ENCODE measurements at regions not wholly inside any gene's neighbourhood (a gene's known extent, or its start where the extent isn't known, plus 50 kb on each side); places are given as distances from the start of the nearest gene placed in this dataset.
"Not testable (repeated sequence)": the region's sequence is repeated elsewhere in the genome, so short reads cannot be mapped to it uniquely, and the experiment has no call there.

DNA sequence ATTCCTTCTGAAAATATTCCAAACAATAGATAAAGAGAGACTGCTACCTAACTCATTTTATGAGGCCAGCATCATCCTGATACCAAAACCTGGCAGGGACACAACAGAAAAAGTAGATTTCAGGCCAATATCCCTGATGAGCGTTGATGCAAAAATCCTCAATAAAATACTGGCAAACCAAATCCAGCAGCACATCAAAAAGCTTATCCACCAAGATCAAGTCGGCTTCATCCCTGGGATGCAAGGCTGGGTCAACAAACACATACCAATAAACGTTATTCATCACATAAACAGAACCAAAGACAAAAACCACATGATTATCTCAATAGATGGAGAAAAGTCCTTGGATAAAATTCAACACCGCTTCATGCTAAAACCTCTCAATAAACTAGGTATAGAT is 170.6 kb downstream of the KIT start:
- not testable (repeated sequence) for H3K4me3 ChIP-seq (ENCODE audit: low read depth in 1 of 2, low read length in 2 of 2); H3K4me1 ChIP-seq (ENCODE audit: control insufficient read depth in 2 of 2, insufficient read depth in 2 of 2, low read length in 1 of 2); H3K27ac ChIP-seq (ENCODE audit: low read depth in 2 of 2, low read length in 1 of 2); H3K36me3 ChIP-seq (ENCODE audit: control insufficient read depth in 2 of 2, insufficient read depth in 2 of 2, low read length in 1 of 2); H3K27me3 ChIP-seq (ENCODE audit: control insufficient read depth in 1 of 2, insufficient read depth in 2 of 2, low read length in 2 of 2); H3K9me3 ChIP-seq (ENCODE audit: control insufficient read depth in 2 of 2, insufficient read depth in 1 of 2, low read depth in 1 of 2, low read length in 1 of 2)
- 66 to 68% methylated on average over 4 of the region's 4 CpGs for WGBS, 2 donors

DNA sequence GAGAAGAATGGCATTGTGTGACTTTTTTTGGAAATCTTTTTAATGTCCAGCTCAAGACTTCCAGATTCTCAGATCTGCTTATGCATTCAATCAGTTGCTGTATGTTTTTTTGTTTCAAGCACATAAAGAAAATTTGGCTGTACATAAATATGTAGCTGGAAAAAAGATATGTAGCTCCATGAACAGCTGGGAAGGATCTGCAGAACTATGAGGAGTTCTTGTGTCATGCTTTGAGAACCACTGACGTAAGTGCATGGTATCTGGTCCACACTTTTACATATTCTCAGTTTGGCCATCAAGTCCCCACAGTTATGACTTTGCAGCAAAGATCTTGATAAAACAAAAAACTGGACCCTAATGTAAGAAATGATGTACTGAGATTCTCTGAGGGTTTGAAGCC is 165.9 kb downstream of the KIT start:
- Histone ChIP-seq H3K4me1 (ENCODE audit: control insufficient read depth in 2 of 2, insufficient read depth in 2 of 2, low read length in 1 of 2) (no peaks in the 10 kb centered on the region), H3K27me3 (ENCODE audit: control insufficient read depth in 1 of 2, insufficient read depth in 2 of 2, low read length in 2 of 2) (no peaks in the 10 kb centered on the region), H3K9me3 (ENCODE audit: control insufficient read depth in 2 of 2, insufficient read depth in 1 of 2, low read depth in 1 of 2, low read length in 1 of 2) (no peaks in the 10 kb centered on the region), H3K4me3 (ENCODE audit: low read depth in 1 of 2, low read length in 2 of 2) (no peak overlapping the region), H3K36me3 (ENCODE audit: control insufficient read depth in 2 of 2, insufficient read depth in 2 of 2, low read length in 1 of 2) (no peaks in the 10 kb centered on the region), H3K27ac (ENCODE audit: low read depth in 2 of 2, low read length in 1 of 2) (no peak overlapping the region)
- WGBS, 2 donors = 82 to 86% methylated on average over 1 of the region's 1 CpG

DNA sequence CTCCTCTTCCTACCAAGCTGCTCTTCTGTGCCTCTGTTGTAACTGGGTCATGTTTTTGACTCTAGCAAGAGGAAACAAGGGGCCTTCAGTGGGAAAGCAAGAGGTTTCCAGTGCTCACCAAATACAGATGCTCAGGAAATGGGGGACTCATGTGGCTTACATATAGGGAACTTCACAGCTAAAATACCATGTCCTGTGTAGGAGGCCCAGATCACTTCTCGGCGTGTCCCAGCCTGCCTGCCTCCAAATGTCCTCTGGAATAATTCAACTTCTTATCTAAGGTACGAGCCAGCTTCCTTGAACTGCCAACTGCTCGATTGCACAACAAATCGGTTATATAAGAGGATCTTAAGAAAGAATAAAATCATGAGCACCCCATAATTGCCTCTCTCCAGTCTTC is 161.3 kb downstream of the KIT start:
- H3K36me3 ChIP-seq (ENCODE audit: control insufficient read depth in 2 of 2, insufficient read depth in 2 of 2, low read length in 1 of 2) = no peaks in the 10 kb centered on the region
- no peaks in the 10 kb centered on the region for H3K9me3 ChIP-seq (ENCODE audit: control insufficient read depth in 2 of 2, insufficient read depth in 1 of 2, low read depth in 1 of 2, low read length in 1 of 2)
- no peaks in the 10 kb centered on the region for H3K4me1 ChIP-seq (ENCODE audit: control insufficient read depth in 2 of 2, insufficient read depth in 2 of 2, low read length in 1 of 2)
- no peak overlapping the region for H3K27ac ChIP-seq (ENCODE audit: low read depth in 2 of 2, low read length in 1 of 2)
- 33 to 46% methylated on average over 5 of the region's 5 CpGs for WGBS, 2 donors
- no peak overlapping the region for H3K4me3 ChIP-seq (ENCODE audit: low read depth in 1 of 2, low read length in 2 of 2)
- no peaks in the 10 kb centered on the region for H3K27me3 ChIP-seq (ENCODE audit: control insufficient read depth in 1 of 2, insufficient read depth in 2 of 2, low read length in 2 of 2)

DNA sequence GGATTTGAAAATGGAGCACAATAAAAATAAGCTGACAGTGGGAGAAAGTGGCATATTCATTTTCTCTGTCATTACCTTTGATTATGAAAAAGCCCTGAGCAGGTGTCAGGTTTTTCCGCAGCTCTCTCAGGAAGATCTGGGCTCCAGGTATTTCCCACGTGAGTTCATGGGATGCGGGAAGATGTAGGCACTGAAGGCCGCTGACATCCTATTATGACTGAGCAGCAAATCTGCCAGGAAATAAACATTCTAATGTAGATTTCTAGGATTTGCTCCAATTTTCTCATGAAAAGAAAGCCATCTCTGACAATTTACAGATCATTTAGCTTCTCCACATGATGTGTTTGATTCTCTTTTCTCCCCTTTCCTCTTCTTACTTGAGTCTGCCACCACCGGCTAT is 160.7 kb downstream of the KIT start:
- H3K36me3 ChIP-seq (ENCODE audit: control insufficient read depth in 2 of 2, insufficient read depth in 2 of 2, low read length in 1 of 2) = no peaks in the 10 kb centered on the region
- WGBS, 2 donors = 65 to 73% methylated on average over 5 of the region's 5 CpGs
- no peaks in the 10 kb centered on the region for H3K4me1 ChIP-seq (ENCODE audit: control insufficient read depth in 2 of 2, insufficient read depth in 2 of 2, low read length in 1 of 2)
- H3K27ac ChIP-seq (ENCODE audit: low read depth in 2 of 2, low read length in 1 of 2) = no peak overlapping the region
- H3K27me3 ChIP-seq (ENCODE audit: control insufficient read depth in 1 of 2, insufficient read depth in 2 of 2, low read length in 2 of 2) = no peaks in the 10 kb centered on the region
- no peaks in the 10 kb centered on the region for H3K9me3 ChIP-seq (ENCODE audit: control insufficient read depth in 2 of 2, insufficient read depth in 1 of 2, low read depth in 1 of 2, low read length in 1 of 2)
- H3K4me3 ChIP-seq (ENCODE audit: low read depth in 1 of 2, low read length in 2 of 2) = no peak overlapping the region

DNA sequence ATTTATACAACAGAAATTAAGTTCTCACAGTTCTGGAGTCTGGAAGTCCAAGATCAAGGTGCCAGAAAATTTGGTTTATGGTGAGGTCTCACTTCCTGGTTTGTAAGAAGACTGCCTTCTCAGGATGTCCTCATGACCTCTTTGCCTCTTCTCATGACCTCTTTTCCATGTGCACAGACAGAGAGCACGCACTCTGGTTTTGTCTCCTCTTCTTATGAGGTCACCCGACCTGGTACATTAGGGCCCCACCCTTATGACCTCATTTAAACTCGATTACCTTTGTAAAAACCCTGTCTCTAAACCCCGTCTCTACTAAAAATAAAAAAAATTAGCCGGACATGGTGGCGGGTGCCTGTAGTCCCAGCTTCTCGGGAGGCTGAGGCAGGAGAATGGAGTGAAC is 155.9 kb downstream of the KIT start:
- no peak overlapping the region for H3K4me3 ChIP-seq (ENCODE audit: low read depth in 1 of 2, low read length in 2 of 2)
- no peaks in the 10 kb centered on the region for H3K27me3 ChIP-seq (ENCODE audit: control insufficient read depth in 1 of 2, insufficient read depth in 2 of 2, low read length in 2 of 2)
- no peak overlapping the region for H3K27ac ChIP-seq (ENCODE audit: low read depth in 2 of 2, low read length in 1 of 2)
- WGBS, 2 donors = 80 to 84% methylated on average over 7 of the region's 7 CpGs
- no peaks in the 10 kb centered on the region for H3K9me3 ChIP-seq (ENCODE audit: control insufficient read depth in 2 of 2, insufficient read depth in 1 of 2, low read depth in 1 of 2, low read length in 1 of 2)
- no peaks in the 10 kb centered on the region for H3K4me1 ChIP-seq (ENCODE audit: control insufficient read depth in 2 of 2, insufficient read depth in 2 of 2, low read length in 1 of 2)
- H3K36me3 ChIP-seq (ENCODE audit: control insufficient read depth in 2 of 2, insufficient read depth in 2 of 2, low read length in 1 of 2) = no peaks in the 10 kb centered on the region

DNA sequence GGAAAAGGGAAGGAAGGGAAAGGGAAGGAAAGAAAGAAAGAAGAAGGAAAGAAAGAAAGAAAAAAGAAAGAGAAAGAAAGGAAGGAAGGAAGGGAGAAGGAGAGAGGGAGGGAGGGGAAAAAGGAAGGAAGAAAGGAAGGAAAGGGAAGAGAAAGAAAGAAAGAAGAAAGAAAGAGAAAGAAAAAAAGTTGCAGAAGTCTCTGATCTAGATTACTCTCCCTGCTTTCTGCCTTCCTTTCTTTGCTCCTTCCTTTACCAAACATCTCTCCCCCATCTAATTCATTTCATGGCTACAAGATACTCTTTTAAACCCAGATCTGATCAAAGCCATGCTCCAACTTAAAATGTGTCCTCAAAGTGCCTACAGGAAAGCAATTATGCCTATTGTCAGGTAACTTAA is 148.6 kb downstream of the KIT start:
- Histone ChIP-seq H3K27me3 (ENCODE audit: control insufficient read depth in 1 of 2, insufficient read depth in 2 of 2, low read length in 2 of 2) (no peaks in the 10 kb centered on the region), H3K4me3 (ENCODE audit: low read depth in 1 of 2, low read length in 2 of 2) (no peak overlapping the region), H3K4me1 (ENCODE audit: control insufficient read depth in 2 of 2, insufficient read depth in 2 of 2, low read length in 1 of 2) (no peaks in the 10 kb centered on the region), H3K36me3 (ENCODE audit: control insufficient read depth in 2 of 2, insufficient read depth in 2 of 2, low read length in 1 of 2) (no peaks in the 10 kb centered on the region), H3K27ac (ENCODE audit: low read depth in 2 of 2, low read length in 1 of 2) (no peak overlapping the region), H3K9me3 (ENCODE audit: control insufficient read depth in 2 of 2, insufficient read depth in 1 of 2, low read depth in 1 of 2, low read length in 1 of 2) (no peaks in the 10 kb centered on the region)

DNA sequence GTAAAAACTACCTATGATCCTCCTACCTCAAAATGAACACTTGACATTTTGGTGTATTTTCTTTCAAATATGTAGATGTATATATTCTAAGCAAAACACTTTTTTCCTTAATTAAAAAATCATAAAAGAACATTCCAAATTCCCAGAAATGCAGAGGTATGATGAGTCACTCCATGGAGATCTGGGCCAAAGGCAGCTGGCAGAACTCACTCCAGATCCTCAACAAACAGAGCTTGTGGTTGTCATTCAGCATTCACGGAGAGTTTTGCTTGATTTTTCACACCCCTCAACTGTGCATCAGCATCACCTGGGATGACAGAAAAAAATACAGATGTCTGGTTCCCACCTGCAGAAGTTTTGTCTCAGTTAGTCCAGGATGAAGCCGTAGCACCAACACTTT is 144.6 kb downstream of the KIT start:
- no peaks in the 10 kb centered on the region for H3K9me3 ChIP-seq (ENCODE audit: control insufficient read depth in 2 of 2, insufficient read depth in 1 of 2, low read depth in 1 of 2, low read length in 1 of 2)
- 60 to 61% methylated on average over 2 of the region's 2 CpGs for WGBS, 2 donors
- no peaks in the 10 kb centered on the region for H3K36me3 ChIP-seq (ENCODE audit: control insufficient read depth in 2 of 2, insufficient read depth in 2 of 2, low read length in 1 of 2)
- no peak overlapping the region for H3K27ac ChIP-seq (ENCODE audit: low read depth in 2 of 2, low read length in 1 of 2)
- H3K4me1 ChIP-seq (ENCODE audit: control insufficient read depth in 2 of 2, insufficient read depth in 2 of 2, low read length in 1 of 2) = no peaks in the 10 kb centered on the region
- H3K4me3 ChIP-seq (ENCODE audit: low read depth in 1 of 2, low read length in 2 of 2) = no peak overlapping the region
- no peaks in the 10 kb centered on the region for H3K27me3 ChIP-seq (ENCODE audit: control insufficient read depth in 1 of 2, insufficient read depth in 2 of 2, low read length in 2 of 2)

DNA sequence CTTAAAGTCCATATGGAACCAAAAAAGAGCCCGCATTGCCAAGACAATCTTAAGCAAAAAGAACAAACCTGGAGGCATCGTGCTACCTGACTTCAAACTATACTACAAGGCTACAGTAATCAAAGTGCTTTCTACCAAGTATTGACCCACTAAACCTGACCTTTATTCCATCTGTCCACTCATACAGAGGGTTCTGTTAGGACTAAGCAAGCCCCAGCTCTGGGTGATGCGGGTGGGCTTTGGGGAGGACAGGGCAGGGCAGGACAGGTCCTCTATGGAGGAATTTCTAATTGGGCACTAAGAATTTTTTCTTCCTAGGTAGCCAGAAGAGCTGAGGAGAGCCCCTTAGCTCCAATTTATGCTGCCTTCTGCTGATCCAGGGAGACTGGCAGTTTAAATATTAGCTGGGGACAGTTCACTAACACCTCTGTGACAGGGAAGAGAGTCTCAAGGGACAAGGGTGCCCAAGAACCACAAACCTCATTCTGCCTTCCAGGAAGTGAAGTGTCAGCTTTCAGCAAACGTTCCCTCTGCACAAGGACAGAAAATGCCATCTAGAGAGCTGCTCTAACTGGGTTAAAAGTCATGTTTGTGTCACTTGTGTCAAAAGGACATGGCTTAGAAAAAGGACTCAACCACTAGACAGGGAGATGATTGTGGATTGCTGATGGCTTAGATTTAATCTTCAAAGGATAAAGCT is 143.2 kb downstream of the KIT start:
- Histone ChIP-seq H3K36me3 (ENCODE audit: control insufficient read depth in 2 of 2, insufficient read depth in 2 of 2, low read length in 1 of 2) (no peaks in the 10 kb centered on the region), H3K9me3 (ENCODE audit: control insufficient read depth in 2 of 2, insufficient read depth in 1 of 2, low read depth in 1 of 2, low read length in 1 of 2) (no peaks in the 10 kb centered on the region), H3K4me1 (ENCODE audit: control insufficient read depth in 2 of 2, insufficient read depth in 2 of 2, low read length in 1 of 2) (no peaks in the 10 kb centered on the region), H3K4me3 (ENCODE audit: low read depth in 1 of 2, low read length in 2 of 2) (no peak overlapping the region), H3K27me3 (ENCODE audit: control insufficient read depth in 1 of 2, insufficient read depth in 2 of 2, low read length in 2 of 2) (no peaks in the 10 kb centered on the region), H3K27ac (ENCODE audit: low read depth in 2 of 2, low read length in 1 of 2) (no peak overlapping the region)
- WGBS, 2 donors = 63 to 75% methylated on average over 4 of the region's 4 CpGs

DNA sequence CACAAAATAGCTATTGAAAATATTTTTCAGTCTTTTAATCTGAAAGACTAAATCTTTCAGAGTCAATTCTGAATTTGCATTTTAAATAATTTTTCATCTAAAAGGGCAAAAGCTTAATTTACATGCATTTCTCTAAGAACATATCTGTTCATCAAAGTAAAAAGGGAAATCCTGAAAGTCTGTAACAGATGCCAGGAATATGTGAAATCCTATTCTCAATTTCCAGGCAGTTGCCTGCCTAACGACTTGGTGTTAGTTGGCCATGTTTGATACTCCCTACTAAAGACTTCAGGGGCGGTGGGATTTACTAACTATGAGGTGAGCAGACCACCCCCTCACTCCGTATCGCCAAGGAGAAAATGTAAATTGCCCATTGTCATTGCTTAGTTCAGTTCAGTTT is 136.8 kb downstream of the KIT start:
- Histone ChIP-seq H3K36me3 (ENCODE audit: control insufficient read depth in 2 of 2, insufficient read depth in 2 of 2, low read length in 1 of 2) (no peaks in the 10 kb centered on the region), H3K27ac (ENCODE audit: low read depth in 2 of 2, low read length in 1 of 2) (no peak overlapping the region), H3K4me1 (ENCODE audit: control insufficient read depth in 2 of 2, insufficient read depth in 2 of 2, low read length in 1 of 2) (no peaks in the 10 kb centered on the region), H3K27me3 (ENCODE audit: control insufficient read depth in 1 of 2, insufficient read depth in 2 of 2, low read length in 2 of 2) (no peaks in the 10 kb centered on the region), H3K9me3 (ENCODE audit: control insufficient read depth in 2 of 2, insufficient read depth in 1 of 2, low read depth in 1 of 2, low read length in 1 of 2) (no peaks in the 10 kb centered on the region), H3K4me3 (ENCODE audit: low read depth in 1 of 2, low read length in 2 of 2) (no peak overlapping the region)
- 79 to 81% methylated on average over 4 of the region's 4 CpGs for WGBS, 2 donors

DNA sequence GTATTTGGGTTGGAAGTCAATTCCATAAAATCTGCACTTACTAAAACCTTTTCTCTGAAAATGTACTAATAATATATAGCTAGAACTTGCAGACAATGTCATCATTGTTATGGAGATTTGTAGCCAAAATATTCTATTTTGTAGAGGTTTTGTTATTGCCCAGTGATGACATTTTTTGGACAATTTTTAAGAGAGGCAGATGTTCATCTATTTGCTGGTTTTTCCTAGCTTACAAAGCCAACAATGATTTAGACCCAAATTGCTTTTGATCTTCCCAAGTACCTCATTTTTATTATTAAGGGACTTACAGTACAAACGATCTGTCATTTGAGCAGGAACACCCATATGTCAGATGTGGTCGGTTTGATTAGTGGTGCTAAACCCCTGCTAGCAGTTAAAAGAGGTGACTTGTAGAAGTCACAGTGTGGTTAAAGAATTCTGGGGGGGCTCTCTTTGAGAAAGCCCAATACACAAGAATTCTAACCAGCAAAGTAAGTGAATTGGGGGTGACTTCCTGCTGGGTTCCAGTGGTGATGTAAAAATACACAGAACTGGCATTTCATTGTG is 136.2 kb downstream of the KIT start:
- Histone ChIP-seq H3K4me1 (ENCODE audit: control insufficient read depth in 2 of 2, insufficient read depth in 2 of 2, low read length in 1 of 2) (no peaks in the 10 kb centered on the region), H3K9me3 (ENCODE audit: control insufficient read depth in 2 of 2, insufficient read depth in 1 of 2, low read depth in 1 of 2, low read length in 1 of 2) (no peaks in the 10 kb centered on the region), H3K27me3 (ENCODE audit: control insufficient read depth in 1 of 2, insufficient read depth in 2 of 2, low read length in 2 of 2) (no peaks in the 10 kb centered on the region), H3K27ac (ENCODE audit: low read depth in 2 of 2, low read length in 1 of 2) (no peak overlapping the region), H3K4me3 (ENCODE audit: low read depth in 1 of 2, low read length in 2 of 2) (no peak overlapping the region), H3K36me3 (ENCODE audit: control insufficient read depth in 2 of 2, insufficient read depth in 2 of 2, low read length in 1 of 2) (no peaks in the 10 kb centered on the region)
- 25 to 40% methylated on average over 2 of the region's 2 CpGs for WGBS, 2 donors

Data from esophagus (tissue), 2 donors.